ENCODE measurements at regions not wholly inside any gene's neighbourhood (a gene's known extent, or its start where the extent isn't known, plus 50 kb on each side); places are given as distances from the start of the nearest gene placed in this dataset.
"Not testable (repeated sequence)": the region's sequence is repeated elsewhere in the genome, so short reads cannot be mapped to it uniquely, and the experiment has no call there.

GRCh38 chr11:71091506-71092265 is 160.7 kb downstream of the SHANK2 start:
- H3K9me3 ChIP-seq (ENCODE audit: control insufficient read depth, low read length), result no peaks in the 10 kb centered on the region
- no peaks in the 10 kb centered on the region for H3K36me3 ChIP-seq (ENCODE audit: control insufficient read depth, insufficient read depth, low read length)
- H3K9me3 Mint-ChIP-seq, result no peaks in the 10 kb centered on the region
- 89 to 93% methylated on average over 11 of the region's 11 CpGs for WGBS, 2 experiments (ENCODE audit: insufficient coverage in 1 of 2, insufficient read length in 1 of 2)
- no peak overlapping the region for H3K27ac Mint-ChIP-seq
- no peak overlapping the region for H3K4me3 ChIP-seq (ENCODE audit: low read length)
- no peak overlapping the region for H3K9ac ChIP-seq (ENCODE audit: extremely low read depth, low read length, poor library complexity, severe bottlenecking)
- H3K4me1 Mint-ChIP-seq, result no peaks in the 10 kb centered on the region
- no peaks in the 10 kb centered on the region for H3K4me1 ChIP-seq (ENCODE audit: control insufficient read depth, insufficient read depth, low read length)
- no peaks in the 10 kb centered on the region for H3K27me3 ChIP-seq (ENCODE audit: control insufficient read depth, insufficient read depth, low read length, poor library complexity, severe bottlenecking)
- no peak for DNase-seq
- H3K27me3 Mint-ChIP-seq (ENCODE audit: insufficient read depth), result no peaks in the 10 kb centered on the region
- H3K36me3 Mint-ChIP-seq (ENCODE audit: low read depth), result peaks cover 33% of the 10 kb centered on the region
- TF ChIP-seq, protein P1, sequence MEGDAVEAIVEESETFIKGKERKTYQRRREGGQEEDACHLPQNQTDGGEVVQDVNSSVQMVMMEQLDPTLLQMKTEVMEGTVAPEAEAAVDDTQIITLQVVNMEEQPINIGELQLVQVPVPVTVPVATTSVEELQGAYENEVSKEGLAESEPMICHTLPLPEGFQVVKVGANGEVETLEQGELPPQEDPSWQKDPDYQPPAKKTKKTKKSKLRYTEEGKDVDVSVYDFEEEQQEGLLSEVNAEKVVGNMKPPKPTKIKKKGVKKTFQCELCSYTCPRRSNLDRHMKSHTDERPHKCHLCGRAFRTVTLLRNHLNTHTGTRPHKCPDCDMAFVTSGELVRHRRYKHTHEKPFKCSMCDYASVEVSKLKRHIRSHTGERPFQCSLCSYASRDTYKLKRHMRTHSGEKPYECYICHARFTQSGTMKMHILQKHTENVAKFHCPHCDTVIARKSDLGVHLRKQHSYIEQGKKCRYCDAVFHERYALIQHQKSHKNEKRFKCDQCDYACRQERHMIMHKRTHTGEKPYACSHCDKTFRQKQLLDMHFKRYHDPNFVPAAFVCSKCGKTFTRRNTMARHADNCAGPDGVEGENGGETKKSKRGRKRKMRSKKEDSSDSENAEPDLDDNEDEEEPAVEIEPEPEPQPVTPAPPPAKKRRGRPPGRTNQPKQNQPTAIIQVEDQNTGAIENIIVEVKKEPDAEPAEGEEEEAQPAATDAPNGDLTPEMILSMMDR (conservative IDR thresholded peaks at IDR 0.05), result no peak
- no peak overlapping the region for H3K27ac ChIP-seq (ENCODE audit: low read depth, low read length)
- H3K4me3 Mint-ChIP-seq, result no peak overlapping the region

GRCh38 chr11:71089571-71089970 is 162.8 kb downstream of the SHANK2 start:
- TF ChIP-seq, protein P1 (conservative IDR thresholded peaks at IDR 0.05), result no peak
- no peaks in the 10 kb centered on the region for H3K9me3 ChIP-seq (ENCODE audit: control insufficient read depth, low read length)
- H3K4me1 Mint-ChIP-seq, result no peaks in the 10 kb centered on the region

GRCh38 chr11:71088314-71089215 is 163.8 kb downstream of the SHANK2 start:
- not testable (repeated sequence) for H3K9ac ChIP-seq (ENCODE audit: extremely low read depth, low read length, poor library complexity, severe bottlenecking); H3K4me3 Mint-ChIP-seq; H3K36me3 ChIP-seq (ENCODE audit: control insufficient read depth, insufficient read depth, low read length); H3K27ac ChIP-seq (ENCODE audit: low read depth, low read length); H3K9me3 ChIP-seq (ENCODE audit: control insufficient read depth, low read length); DNase-seq; H3K27me3 ChIP-seq (ENCODE audit: control insufficient read depth, insufficient read depth, low read length, poor library complexity, severe bottlenecking); H3K4me1 ChIP-seq (ENCODE audit: control insufficient read depth, insufficient read depth, low read length); H3K27ac Mint-ChIP-seq; H3K4me3 ChIP-seq (ENCODE audit: low read length); H3K27me3 Mint-ChIP-seq (ENCODE audit: insufficient read depth); H3K4me1 Mint-ChIP-seq; H3K9me3 Mint-ChIP-seq
- 90 to 93% methylated on average over 12 to 18 of the region's 20 CpGs for WGBS, 2 experiments (ENCODE audit: insufficient coverage in 1 of 2, insufficient read length in 1 of 2)
- H3K36me3 Mint-ChIP-seq (ENCODE audit: low read depth), result peaks cover 26% of the 10 kb centered on the region

More at GRCh38 chr11:71089571-71089970, 162.8 kb downstream of the SHANK2 start:
- Histone ChIP-seq H3K27ac (ENCODE audit: low read depth, low read length) (no peak overlapping the region), H3K9ac (ENCODE audit: extremely low read depth, low read length, poor library complexity, severe bottlenecking) (no peak overlapping the region), H3K27me3 (ENCODE audit: control insufficient read depth, insufficient read depth, low read length, poor library complexity, severe bottlenecking) (no peaks in the 10 kb centered on the region), H3K4me1 (ENCODE audit: control insufficient read depth, insufficient read depth, low read length) (no peaks in the 10 kb centered on the region), H3K4me3 (ENCODE audit: low read length) (no peak overlapping the region), H3K36me3 (ENCODE audit: control insufficient read depth, insufficient read depth, low read length) (no peaks in the 10 kb centered on the region)
- no peak overlapping the region for H3K27ac Mint-ChIP-seq
- DNase-seq, result no peak
- peaks cover 33% of the 10 kb centered on the region for H3K36me3 Mint-ChIP-seq (ENCODE audit: low read depth)
- no peaks in the 10 kb centered on the region for H3K9me3 Mint-ChIP-seq
- H3K4me3 Mint-ChIP-seq, result no peak overlapping the region
- H3K27me3 Mint-ChIP-seq (ENCODE audit: insufficient read depth), result no peaks in the 10 kb centered on the region
- WGBS, 2 experiments (ENCODE audit: insufficient coverage in 1 of 2, insufficient read length in 1 of 2), result 96 to 97% methylated on average over 10 to 11 of the region's 11 CpGs
